Suppressor macrophage treated with lipopolysaccharide for 4 hours (primary cell): ENCODE measurements at regions not wholly inside any gene's neighbourhood (a gene's known extent, or its start where the extent isn't known, plus 50 kb on each side); places are given as distances from the start of the nearest gene placed in this dataset.
A peak's percentile ranks its signal among the peaks of the same experiment; 100 is the strongest.
"Not testable (repeated sequence)": the region's sequence is repeated elsewhere in the genome, so short reads cannot be mapped to it uniquely, and the experiment has no call there.

ENCODE experiments used
- DNase-seq: peaks from one replicate; pipeline ENCODE4 v3.0.0-alpha.2; 2020

DNA sequence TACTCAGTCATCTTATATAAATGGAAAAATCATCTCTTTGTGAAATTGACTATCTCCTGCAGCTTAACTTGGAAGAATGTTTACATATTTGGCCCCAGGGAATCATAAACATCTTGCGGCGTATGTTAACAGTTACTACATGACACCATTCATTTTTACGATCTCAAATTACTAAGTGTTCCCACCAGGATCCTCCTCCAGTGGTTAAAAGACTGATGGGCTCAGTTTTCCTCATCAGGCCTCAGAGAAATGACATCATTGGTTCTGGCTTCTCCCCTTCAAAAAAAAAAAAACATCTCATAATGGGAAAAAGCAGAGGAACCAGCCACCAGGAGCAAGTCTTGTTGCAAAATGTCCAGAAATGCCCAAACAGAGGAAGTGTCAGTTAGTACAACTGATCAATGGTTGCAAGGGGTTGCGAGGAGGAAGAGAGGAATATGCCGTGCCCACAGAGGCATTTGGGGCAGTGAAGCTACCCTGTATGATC lies 70.5 kb upstream of the LIPC start:
- DNase-seq: peak; percentile 75

DNA sequence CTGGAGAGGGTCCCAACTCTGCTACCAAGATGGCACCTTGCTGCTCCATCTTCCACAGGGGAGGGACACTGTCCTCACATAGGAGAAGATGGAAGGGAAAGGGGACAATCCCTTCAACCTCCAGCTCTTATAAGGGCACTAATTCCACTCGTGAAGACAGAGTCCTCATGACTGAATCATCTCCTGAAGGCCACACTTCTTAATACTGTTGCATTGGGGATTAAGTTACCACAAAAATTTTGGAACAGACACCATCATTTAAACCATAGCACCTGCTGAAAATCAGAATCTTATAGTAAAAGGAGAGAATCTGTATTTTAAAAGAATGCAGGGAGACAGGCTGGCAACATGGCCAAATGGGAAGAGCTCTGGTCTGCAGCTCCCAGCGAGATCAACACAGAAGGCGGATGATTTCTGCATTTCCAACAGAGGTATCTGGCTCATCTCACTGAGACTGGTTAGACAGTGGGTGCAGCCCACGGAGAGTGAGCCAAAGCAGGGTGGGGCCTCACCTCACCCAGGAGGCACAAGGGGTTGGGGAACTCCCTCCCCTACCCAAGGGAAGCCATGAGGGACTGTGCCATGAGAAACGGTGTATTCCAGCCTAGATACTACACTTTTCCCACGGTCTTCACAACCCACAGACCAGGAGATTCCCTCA lies 69.4 kb upstream of the LIPC start:
- DNase-seq: no peak

DNA sequence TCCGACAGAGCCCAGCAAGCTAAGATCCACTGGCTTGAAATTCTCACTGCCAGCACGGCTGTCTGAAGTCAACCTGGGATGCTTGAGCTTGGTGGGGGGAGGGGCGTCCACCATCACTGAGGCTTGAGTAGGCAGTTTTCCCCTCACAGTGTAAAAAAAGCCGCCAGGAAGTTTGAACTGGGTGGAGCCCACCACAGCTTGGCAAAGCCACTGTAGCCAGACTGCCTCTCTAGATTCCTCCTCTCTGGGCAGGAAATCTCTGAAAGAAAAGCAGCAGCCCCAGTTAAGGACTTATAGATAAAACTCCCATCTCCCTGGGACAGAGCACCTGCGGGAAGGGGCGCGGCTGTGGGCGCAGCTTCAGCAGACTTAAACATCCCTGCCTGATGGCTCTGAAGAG lies 68.7 kb upstream of the LIPC start:
- not testable (repeated sequence) for DNase-seq

DNA sequence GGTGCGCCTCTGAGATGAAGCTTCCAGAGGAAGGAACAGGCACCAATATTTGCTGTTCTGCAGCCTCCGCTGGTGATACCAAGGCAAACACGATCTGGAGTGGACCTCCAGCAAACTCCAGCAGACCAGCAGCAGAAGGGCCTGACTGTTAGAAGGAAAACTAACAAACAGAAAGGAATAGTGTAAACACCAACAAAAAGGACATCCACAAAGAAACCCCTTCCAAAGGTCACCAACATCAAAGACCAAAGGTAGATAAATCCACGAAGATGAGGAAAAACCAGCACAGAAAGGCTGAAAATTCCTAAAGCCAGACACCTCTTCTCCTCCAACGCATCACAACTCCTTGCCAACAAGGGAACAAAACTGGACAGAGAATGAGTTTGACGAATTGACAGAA lies 68.1 kb upstream of the LIPC start:
- DNase-seq: not testable (repeated sequence)

DNA sequence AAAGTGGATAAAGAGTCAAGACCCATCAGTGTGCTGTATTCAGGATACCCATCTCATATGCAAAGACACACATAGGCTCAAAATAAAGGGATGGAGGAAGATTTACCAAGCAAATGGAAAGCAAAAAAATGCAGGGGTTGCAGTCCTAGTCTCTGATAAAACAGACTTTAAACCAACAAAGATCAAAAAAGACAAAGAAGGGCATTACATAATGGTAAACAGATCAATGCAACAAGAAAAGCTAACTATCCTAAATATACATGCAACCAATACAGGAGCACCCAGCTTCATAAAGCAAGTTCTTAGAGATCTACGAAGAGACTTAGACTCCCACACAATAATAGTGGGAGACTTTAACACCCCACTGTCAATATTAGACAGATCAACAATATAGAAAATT lies 66.7 kb upstream of the LIPC start:
- not testable (repeated sequence) for DNase-seq

DNA sequence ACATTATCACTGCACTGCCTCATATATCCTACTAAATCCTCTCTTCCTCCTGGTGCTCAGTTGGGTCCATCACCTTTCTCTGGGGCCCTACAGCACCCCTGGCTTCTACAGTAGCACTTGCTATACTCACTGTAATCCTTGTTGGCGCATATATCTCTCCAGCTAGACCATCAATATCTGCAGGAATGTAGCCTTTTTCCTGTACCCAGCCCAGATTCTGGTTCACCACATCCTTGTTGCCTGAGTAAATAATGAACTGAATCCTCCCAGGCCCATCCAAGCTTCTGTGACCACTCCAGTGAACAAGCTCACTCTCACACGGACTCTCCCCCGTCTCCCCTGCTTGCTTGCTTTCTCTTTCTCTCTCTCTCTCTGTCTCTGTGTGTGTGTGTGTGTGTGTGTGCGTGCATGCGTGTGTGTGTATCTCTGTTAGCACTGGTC lies 62.5 kb upstream of the LIPC start:
- DNase-seq: peak; percentile 51

DNA sequence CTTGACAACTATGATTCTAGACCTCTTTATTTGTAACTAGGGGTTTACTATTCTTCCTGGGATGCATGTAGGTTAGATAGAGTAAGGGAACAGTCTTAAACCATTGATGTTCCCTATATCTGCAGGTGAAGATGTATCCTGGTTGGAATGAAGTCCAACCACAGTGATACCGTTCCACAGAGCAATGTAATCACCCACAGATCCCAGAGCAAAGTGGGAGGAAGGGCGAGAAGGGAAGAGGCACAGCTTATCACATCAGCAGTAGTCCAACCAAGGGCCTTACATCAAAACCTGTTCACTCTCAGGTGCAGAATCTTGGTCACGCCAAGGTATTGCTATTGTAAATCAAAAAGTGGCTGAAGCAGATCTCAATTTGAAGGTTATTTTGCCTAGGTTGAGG lies 61.8 kb upstream of the LIPC start:
- no peak for DNase-seq

DNA sequence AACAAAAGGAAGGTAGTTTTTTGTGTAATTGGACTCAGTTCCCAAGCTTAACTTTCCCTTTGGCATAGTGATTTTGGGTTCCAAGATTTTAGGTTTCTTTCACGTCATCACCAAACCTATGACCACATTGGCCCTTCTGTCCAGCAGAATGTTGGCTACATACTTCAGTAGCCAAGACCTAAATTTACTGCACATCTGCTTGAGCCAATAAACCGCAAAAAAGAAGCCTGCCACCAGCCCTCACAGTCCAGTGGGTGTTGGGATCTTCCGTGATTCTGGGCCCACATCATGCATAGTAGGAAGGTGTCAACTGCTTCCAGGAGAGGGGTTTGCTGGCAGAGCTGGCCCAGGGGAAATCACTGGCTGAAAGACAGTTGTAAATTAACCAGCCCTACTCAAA lies 57.6 kb upstream of the LIPC start:
- DNase-seq: no peak

DNA sequence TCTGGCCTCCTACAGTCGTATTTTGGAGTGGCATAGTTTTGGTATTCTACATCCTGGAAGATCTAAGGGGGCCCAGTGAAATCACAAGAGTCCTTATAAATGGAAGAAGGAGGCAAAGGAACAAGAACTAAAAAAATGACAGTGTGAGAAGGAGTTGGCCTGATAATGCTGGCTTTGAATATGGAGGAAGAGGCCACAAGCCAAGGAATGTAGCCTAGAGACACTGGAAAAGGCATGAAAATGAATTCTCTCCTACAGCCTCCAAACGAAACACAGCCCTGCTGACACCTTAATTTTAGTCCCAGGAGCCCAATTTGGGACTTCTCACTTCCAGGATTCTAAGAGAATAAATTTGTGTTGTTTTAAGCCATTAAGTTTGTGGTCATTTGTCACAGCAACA lies 54.6 kb upstream of the LIPC start:
- no peak for DNase-seq

DNA sequence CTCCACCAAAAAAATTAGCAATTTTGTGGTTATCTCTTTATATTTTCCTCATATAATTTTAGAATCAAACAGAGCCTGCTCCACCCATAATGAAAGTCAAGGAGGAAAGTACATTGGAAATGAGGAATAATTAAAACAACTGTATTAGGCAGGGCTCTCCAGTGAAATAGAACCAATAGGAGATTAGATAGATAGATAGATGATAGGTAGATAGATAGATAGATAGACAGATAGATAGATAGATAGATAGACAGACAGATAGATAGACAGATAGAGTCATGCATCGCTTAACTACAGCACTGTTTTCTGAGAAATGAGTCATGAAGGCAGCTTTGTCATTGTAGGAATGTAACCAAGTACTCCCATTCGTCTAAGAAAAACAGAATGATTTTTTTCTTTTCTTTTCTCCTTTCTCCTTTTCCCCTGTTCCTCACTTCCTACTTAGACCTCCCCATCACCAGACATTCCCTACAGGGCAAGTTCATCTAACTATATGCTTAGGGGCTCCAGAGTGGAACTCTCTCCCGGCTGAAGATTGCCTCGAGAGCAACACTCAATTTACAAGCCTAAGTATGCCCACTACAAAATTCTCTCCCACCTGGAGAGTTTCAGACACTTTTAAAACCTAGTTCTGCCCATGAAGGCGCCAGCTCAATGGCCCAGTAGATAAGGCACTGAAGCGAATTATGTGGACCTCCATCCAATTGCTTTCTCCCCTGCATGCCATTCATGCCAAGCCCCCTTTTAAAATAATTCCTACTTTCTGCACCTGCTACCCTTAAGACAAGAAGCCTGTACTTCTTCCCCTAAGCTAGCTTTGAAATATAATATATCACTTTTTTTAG lies 53.3 kb upstream of the LIPC start:
- DNase-seq: no peak

DNA sequence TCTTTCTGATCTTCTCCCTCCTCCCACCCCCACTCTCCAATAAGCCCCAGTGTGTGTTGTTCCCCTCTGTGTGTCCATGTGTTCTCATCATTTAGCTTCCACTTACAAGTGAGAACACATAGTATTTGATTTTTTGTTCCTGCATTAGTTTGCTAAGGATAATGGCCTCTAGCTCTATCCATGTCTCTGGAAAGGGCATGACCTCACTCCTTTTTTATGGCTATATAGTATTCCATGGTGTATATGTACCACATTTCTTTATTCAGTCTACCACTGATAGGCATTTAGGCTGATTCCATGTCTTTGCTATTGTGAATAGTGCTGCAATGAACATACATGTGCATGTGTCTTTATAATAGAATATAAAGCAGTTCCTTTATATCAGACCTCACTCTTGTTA lies 52.3 kb upstream of the LIPC start:
- DNase-seq: not testable (repeated sequence)

DNA sequence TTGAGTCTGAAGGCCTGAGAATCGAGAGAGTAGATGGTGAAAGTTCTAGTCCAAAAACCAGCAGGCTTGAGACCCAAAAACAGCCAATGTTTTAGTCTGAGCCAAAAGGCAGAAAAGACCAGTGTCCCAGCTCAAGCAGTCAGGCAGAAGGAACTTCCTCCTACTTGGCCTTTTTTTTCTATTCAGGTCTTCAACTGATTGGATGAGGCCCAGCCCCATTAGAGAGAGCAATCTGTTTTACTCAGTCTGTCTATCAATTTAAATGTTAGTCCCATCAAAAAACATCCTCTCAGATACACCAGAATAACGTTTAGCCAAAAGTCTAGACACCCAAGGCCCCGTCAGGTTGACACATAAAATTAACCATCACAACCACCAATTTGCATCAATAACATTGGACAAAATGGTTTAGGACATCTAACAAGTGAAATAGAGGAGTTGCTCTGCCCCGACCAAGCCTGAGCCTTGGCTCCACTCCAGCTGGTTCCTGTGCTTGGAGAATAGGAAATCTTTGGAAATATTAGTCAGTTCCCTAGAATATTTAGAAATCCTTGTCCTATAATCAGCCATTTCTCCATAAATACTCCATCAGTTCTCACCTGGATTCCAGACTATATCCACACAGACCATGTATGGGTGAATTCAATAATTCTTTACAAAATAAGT lies 51.4 kb upstream of the LIPC start:
- DNase-seq: no peak

DNA sequence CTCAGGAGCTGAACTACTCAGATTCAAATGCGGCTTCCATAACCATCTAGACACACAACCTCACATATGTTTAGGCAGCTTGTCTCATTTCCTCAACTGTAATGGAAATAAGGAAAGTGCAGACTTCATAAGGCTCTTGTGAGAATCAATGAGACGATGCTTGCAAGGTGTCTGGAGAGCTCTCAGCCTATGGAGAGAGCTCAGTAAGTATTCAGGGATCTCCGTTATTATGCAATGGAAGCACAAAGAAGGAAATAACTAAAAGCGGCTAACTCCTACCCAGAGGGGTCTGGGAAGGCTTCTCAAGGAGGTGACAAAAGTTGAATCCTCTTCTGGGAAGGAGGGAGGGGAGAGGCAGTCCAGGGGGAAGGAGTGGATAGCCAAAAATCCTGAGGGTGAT lies 50.1 kb upstream of the LIPC start:
- DNase-seq: peak; percentile 58
